Gastrocnemius medialis (tissue), 4 donors: ENCODE measurements at regions not wholly inside any gene's neighbourhood (a gene's known extent, or its start where the extent isn't known, plus 50 kb on each side); places are given as distances from the start of the nearest gene placed in this dataset.

Experiments
- POLR2A ChIP-seq, 2 donors: fragments of 450-650 bp; IDR thresholded peaks; one replicate each; pipeline ENCODE4 v1.6.1; 2017; ENCODE audit warnings: antibody characterized with exemption in 2 of 2, mild to moderate bottlenecking in 2 of 2, moderate library complexity in 2 of 2
- TF ChIP-seq, protein P1 (sequence below), 5 experiments: fragments of 450-650 bp in 3 of 5; fragments of 200-600 bp in 2 of 5; sonication (generic) in 2 of 5; IDR thresholded peaks in 4 of 5; conservative IDR thresholded peaks in 1 of 5; 1 replicate in 4 of 5; 2 replicates in 1 of 5; pipeline ENCODE4 v1.5.1; 2016 to 2019; ENCODE audit warnings: antibody characterized with exemption in 5 of 5, mild to moderate bottlenecking in 3 of 5, moderate library complexity in 3 of 5

DNA sequence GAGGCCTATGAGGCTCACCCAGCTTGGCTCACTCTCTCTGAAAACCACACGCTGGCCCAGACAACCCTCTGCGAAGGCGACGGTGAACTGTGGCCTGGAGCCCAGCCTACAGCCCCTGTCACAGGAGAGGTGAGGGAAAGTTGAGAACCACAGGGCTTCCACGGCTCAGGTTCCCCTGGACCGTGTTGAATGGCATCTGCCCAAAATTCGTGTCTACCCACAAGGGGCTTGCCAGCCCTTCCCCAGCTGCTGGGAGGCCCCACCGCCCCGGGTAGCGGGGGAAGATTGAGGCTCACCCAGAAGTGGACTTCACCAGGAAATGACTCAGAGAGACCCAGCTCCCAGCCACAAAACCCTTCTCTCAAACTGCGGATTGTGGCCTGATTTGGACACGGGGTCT lies 197.1 kb downstream of the CTTN start:
- TF ChIP-seq, protein P1, sequence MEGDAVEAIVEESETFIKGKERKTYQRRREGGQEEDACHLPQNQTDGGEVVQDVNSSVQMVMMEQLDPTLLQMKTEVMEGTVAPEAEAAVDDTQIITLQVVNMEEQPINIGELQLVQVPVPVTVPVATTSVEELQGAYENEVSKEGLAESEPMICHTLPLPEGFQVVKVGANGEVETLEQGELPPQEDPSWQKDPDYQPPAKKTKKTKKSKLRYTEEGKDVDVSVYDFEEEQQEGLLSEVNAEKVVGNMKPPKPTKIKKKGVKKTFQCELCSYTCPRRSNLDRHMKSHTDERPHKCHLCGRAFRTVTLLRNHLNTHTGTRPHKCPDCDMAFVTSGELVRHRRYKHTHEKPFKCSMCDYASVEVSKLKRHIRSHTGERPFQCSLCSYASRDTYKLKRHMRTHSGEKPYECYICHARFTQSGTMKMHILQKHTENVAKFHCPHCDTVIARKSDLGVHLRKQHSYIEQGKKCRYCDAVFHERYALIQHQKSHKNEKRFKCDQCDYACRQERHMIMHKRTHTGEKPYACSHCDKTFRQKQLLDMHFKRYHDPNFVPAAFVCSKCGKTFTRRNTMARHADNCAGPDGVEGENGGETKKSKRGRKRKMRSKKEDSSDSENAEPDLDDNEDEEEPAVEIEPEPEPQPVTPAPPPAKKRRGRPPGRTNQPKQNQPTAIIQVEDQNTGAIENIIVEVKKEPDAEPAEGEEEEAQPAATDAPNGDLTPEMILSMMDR (IDR thresholded peaks at IDR 0.05 in 4 of 5, conservative IDR thresholded peaks at IDR 0.05 in 1 of 5) = no peak
- TF ChIP-seq POLR2A (IDR thresholded peaks at IDR 0.05) = no peak
